Prostate gland (tissue), 2 donors: ENCODE measurements at regions not wholly inside any gene's neighbourhood (a gene's known extent, or its start where the extent isn't known, plus 50 kb on each side); places are given as distances from the start of the nearest gene placed in this dataset.

ENCODE experiments used
- POLR2AphosphoS5 ChIP-seq: sonication (generic); formaldehyde crosslinking; IDR thresholded peaks from one replicate; pipeline ENCODE4 v1.6.1; 2017; ENCODE audit warnings: antibody characterized with exemption
- TF ChIP-seq, protein P1 (sequence below), 4 experiments: fragments of 200-600 bp in 2 of 4; fragments of 450-650 bp in 2 of 4; sonication (generic) in 2 of 4; IDR thresholded peaks; 1 replicate in 3 of 4; 2 replicates in 1 of 4; pipeline ENCODE4 v1.5.1; 2016 to 2019; ENCODE audit warnings: antibody characterized with exemption in 4 of 4, mild to moderate bottlenecking in 2 of 4, moderate library complexity in 2 of 4

DNA sequence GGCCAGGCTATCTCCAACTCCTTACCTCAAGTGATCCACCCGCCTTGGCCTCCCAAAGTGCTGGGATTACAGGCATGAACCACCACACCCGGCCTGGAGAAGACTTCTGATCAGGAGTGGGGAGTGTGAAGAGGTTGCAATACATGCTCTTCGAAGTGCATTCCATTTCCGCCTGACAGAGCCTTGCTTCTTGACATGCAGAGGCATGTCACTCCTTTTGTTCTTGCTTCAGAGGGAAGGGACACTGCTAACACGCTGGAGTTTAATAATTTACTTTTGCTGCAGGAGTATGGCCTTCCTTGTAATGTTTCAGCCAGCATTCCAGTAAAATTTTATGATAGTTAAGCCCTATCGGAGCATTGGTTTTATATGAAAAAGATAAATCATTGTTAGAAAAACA, 74.9 kb downstream of the SLC25A47 start:
- TF ChIP-seq, protein P1, sequence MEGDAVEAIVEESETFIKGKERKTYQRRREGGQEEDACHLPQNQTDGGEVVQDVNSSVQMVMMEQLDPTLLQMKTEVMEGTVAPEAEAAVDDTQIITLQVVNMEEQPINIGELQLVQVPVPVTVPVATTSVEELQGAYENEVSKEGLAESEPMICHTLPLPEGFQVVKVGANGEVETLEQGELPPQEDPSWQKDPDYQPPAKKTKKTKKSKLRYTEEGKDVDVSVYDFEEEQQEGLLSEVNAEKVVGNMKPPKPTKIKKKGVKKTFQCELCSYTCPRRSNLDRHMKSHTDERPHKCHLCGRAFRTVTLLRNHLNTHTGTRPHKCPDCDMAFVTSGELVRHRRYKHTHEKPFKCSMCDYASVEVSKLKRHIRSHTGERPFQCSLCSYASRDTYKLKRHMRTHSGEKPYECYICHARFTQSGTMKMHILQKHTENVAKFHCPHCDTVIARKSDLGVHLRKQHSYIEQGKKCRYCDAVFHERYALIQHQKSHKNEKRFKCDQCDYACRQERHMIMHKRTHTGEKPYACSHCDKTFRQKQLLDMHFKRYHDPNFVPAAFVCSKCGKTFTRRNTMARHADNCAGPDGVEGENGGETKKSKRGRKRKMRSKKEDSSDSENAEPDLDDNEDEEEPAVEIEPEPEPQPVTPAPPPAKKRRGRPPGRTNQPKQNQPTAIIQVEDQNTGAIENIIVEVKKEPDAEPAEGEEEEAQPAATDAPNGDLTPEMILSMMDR (IDR thresholded peaks at IDR 0.05), result no peak
- TF ChIP-seq POLR2AphosphoS5, result peak; percentile 66
